Hepatocyte (in vitro differentiated cells): ENCODE measurements at regions not wholly inside any gene's neighbourhood (a gene's known extent, or its start where the extent isn't known, plus 50 kb on each side); places are given as distances from the start of the nearest gene placed in this dataset.

Source experiments
- CTCF ChIP-seq: fragments of 200-600 bp; sonication (generic); IDR thresholded peaks from 2 replicates; pipeline ENCODE4 v1.5.1; 2016; ENCODE audit warnings: antibody characterized with exemption, mild to moderate bottlenecking; ENCODE audit not compliant: poor library complexity
- EZH2 ChIP-seq: fragments of 200-600 bp; sonication (generic); IDR thresholded peaks from 2 replicates; pipeline ENCODE4 v1.6.1; 2016; ENCODE audit warnings: antibody characterized with exemption, mild to moderate bottlenecking, borderline replicate concordance
- EZH2phosphoT487 ChIP-seq: fragments of 200-600 bp; sonication (generic); IDR thresholded peaks from one replicate; pipeline ENCODE4 v1.6.1; 2018; ENCODE audit warnings: antibody characterized with exemption, mild to moderate bottlenecking, low read depth, moderate library complexity; ENCODE audit not compliant: unreplicated experiment, severe bottlenecking

GRCh38 chr12:28855761-28856310, 293.2 kb upstream of the FAR2 start:
- TF ChIP-seq CTCF (no peak), EZH2phosphoT487 (no peak), EZH2 (no peak)
